Stimulated activated CD8-positive, alpha-beta memory T cell treated with anti-CD3 and anti-CD28 coated beads, Interleukin-7, amount 100 ng/mL, for 1 hour (primary cell): ENCODE measurements at regions not wholly inside any gene's neighbourhood (a gene's known extent, or its start where the extent isn't known, plus 50 kb on each side); places are given as distances from the start of the nearest gene placed in this dataset.
"Not testable (repeated sequence)": the region's sequence is repeated elsewhere in the genome, so short reads cannot be mapped to it uniquely, and the experiment has no call there.

Experiments used
- DNase-seq, 2 donors: peaks; one replicate each; pipeline ENCODE4 v3.0.0-alpha.2; 2020; ENCODE audit warnings: low read depth in 2 of 2

DNA sequence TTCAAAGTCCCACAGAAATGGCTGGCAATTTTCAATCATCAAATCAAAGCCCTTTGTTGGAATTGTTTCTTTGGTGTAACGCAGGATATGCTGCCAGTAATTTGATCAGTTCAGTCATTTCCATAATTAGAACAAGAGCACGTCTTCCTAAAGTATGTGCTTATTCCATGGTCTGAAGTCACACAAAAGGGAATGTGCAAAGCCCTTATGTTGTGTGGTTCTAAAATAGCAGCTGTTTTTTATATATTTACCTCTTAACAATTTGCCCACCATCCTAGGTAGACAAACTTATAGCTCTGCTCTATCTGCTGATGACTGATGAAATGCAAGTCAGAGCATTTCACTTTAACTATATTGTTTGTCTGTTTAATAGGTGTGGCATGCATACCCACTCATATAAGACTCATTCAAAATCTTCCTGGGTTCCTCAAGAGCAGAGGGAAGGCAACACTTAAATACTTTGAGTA lies 176.1 kb upstream of the SLC38A2 start:
- no peak for DNase-seq

GRCh38 chr12:46547421-46548354 lies 175.1 kb upstream of the SLC38A2 start:
- no peak for DNase-seq

DNA sequence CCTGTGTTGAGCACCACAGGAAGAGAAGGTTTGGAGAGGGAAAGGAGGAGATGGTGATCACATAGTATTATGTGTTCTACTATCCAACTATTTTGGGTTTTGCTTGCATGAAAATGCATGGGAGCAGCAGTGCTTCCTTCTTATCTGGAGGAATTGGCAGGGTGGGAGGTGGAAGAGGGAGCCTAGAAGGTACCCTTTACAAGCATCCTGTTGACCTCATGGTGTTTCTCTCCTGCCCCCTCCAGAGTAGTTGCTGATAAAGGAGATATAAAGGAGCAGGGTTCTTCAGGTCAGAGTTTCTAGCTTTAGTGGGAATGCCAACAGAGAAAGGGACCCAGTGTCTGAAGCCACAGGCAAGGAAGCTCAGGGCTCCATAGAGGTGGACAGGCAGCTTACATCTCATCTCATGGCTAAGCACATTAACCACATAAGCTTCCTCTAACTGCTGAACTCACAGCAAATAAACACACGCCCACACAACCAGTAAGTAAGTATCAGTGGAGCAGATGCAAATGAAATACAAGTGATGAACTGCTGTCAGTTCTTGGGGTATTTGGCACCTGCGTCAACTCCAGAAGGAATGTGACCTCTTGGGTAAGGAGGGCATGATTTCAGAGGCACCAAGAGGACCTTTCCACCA lies 174.2 kb upstream of the SLC38A2 start:
- no peak for DNase-seq

DNA sequence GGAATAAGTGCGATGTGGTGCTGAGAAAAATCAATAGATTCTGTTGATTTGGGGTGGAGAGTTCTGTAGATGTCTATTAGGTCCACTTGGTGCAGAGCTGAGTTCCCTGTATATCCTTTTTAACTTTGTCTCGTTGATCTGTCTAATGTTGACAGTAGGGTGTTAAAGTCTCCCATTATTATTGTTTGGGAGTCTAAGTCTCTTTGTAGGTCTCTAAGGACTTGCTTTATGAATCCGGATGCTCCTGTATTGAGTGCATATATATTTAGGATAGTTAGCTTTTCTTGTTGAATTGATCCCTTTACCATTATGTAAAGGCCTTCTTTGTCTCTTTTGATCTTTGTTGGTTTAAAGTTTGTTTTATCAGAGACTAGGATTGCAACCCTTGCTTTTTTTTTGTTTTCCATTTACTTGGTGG lies 170.8 kb upstream of the SLC38A2 start:
- DNase-seq, result not testable (repeated sequence)

GRCh38 chr12:46538976-46539375 lies 166.4 kb upstream of the SLC38A2 start:
- DNase-seq, result no peak

- no peak for DNase-seq
Observed at GRCh38 chr12:46537387-46537955, 164.9 kb upstream of the SLC38A2 start.

- not testable (repeated sequence) for DNase-seq
Observed at GRCh38 chr12:46536316-46536715, 163.7 kb upstream of the SLC38A2 start.

DNA sequence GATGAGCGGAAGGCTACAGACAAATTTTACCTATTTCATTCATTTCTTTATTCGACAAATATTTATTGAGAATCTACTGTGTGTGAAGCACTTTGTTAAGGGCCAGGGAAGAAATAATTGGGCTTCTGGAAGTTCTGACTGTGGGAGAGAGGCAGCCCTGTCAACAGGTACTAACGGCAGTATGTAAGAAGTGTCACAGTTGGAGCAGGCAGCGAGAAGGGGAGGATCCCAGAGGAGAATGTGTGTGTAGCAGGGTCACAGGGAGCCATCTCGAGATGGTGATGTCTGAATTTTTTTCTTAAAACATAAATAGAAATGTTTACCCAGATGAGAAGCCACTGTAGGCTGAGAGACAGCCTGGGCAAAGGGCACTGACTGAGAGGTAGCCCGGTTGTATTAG lies 163.3 kb upstream of the SLC38A2 start:
- no peak for DNase-seq

DNA sequence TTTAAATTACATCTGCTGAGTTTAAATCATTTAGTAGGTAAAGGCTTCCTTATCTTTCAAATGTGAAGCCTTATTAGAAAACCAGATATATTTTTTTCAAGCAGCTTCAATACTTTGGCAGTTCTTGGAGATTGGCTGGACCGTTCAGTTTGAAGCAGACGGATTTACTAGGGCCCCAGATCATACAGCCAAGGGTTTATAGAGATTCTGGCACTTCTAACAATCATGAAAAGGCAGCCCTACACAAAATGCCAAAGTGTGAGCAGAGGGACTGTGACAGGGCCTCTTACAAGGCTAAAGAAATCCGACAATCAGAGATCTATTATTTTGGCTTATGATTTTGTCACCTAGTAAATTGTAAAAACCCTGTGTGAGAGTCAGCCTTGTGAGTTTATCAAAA lies 162.8 kb upstream of the SLC38A2 start:
- DNase-seq, result no peak

GRCh38 chr12:46534327-46534840 lies 161.8 kb upstream of the SLC38A2 start:
- DNase-seq, result no peak

DNA sequence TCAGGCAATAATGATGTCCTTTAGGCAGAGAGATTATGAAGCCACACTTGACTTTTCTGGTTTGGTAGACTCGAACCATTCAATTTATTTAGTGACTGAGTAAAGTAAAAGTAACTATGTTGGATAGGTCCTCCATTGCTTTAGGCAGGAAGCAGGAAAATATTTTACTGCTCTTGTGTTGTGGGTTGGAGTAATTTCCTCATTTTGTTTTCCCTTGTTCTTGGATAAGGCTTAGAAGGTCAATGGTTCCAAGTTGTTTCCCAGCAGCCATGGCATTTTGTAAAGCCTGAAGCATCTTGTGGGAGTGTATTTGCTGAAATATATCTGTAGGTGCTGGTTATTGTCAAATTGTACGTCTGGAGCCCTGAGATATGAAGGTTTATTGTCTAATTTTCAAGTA lies 161.2 kb upstream of the SLC38A2 start:
- no peak for DNase-seq

DNA sequence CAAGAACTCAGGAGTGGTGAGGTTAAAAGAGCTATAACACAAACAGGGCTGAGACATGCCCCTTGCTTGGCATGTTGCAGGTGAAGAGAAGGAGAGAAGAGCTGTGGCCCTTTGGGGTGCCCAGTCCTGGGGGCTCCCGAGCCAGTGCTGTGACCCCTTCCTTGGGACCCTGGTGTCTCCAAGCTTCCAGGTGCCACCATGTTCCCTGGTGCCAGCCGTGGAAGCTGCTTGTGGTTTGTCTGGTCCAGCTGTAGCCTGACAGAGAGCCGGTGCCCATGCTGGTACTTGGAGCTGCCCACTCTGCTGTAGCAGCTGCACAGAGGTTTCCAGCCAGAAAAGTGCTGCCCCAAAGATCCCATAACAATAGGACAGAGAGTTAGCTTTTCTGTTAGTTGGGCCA lies 159.2 kb upstream of the SLC38A2 start:
- no peak for DNase-seq

DNA sequence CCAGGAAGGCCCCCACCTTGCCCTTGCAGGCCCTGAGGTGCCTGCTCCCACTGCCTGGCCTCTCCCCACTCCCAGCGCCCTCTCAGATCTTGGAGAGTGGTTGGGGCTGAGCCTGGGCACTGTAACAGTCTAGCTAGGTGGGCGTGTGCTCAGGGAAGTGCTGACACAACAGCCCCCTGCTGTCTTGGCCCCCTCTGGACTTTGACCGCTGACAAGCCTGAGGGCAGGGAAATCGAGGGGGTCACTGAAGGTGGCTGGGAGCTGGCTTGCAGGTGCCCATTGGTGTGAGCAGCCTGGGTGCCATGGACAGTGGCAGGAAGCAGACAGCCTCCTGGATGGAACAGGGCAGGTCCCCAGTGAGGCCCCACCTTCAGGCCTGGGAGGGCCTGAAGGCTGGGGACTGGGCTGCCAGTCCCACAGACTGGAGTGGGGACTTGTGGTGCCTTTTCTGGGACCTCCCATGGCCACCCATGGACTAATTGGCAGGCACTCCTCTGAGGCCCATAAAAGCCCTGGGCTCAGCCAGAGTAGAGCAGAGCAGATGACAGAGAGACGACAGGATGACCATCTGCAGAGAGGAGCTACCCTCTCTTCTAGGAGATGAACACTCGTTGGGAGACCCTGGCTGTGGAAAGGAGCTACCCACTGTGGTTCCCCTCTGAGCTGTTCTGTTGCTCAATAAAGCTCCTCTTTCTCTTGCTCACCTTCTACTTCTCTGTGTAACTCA lies 158.6 kb upstream of the SLC38A2 start:
- no peak for DNase-seq

DNA sequence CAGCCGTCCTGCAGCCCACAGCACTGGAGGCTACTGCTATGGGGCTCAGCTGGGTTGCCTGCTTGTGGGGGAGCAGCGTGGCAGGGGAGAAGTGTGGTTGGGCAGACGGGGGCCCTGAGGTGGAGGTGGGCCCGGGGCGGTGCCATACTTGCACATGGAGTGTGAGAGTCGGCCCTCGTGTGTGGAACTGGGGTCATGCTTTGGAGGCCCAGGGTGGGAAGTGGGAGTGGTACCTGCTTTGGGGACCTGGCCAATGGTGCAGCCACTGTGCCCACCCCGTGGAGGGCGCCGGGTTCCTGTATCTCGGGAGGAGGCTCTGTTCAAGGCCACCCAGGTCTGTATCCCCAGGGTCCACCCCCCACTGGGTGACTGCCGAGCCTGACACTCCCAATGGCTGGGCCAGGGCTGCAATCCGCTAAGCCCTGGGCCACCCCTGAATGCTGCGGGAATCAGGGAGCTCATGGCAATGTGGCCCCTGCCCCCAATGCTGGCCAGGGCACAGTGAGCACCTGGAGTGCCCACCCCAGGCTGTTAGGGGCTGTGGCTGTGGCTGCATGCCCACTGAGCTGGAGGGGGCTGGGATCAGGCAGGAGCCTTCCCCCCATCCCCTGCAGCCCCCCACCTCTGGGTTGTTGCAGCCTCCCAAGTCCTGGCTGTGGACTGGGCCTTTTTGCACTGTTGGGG lies 157.9 kb upstream of the SLC38A2 start:
- no peak for DNase-seq

- DNase-seq, result no peak
Observed at GRCh38 chr12:46526233-46526632, 153.7 kb upstream of the SLC38A2 start.

- DNase-seq, result no peak
Observed at GRCh38 chr12:46524778-46525177, 152.2 kb upstream of the SLC38A2 start.

GRCh38 chr12:46523863-46524770 lies 151.5 kb upstream of the SLC38A2 start:
- no peak for DNase-seq

DNA sequence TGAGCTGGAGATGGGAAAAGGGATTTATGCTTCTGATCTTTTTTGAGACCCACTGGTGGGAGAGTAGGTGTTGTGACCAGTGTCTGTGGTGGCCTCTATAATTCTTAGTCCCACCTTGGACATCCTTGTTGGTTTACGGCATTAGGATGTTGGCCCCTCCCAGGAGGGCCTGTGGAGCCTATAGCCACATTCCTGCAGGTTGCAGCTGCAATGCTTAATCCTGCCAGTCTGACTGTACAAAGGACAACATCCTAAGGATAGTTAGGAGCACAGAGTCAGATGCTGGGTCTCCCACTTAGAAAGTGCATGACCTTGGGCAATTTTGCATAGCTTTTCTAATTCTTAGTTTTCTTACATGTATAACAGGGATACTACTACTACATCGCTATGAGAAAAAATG lies 150.9 kb upstream of the SLC38A2 start:
- DNase-seq, result no peak

GRCh38 chr12:46522071-46522470 lies 149.5 kb upstream of the SLC38A2 start:
- DNase-seq, result no peak

DNA sequence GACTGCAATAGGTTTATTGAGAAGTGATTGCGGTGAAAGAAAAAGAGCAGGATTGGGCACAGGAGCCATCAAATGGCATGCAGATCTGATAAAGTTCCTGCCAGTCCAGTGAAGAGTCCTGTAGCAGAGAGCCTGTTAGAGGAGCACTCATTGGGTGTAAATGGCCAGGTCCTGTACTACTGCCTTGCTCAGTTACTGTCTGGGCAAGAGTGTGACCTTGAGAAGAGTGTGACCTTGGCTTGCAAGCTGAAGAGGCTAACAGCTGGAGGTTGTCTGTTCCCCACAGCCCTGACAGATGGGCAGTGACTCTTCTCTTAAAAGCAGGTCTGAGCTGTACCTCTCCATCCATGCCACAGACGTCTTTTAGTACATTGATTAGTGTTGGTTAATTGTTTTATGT lies 148.6 kb upstream of the SLC38A2 start:
- DNase-seq, result no peak
